ENCODE measurements at regions not wholly inside any gene's neighbourhood (a gene's known extent, or its start where the extent isn't known, plus 50 kb on each side); places are given as distances from the start of the nearest gene placed in this dataset.

DNA sequence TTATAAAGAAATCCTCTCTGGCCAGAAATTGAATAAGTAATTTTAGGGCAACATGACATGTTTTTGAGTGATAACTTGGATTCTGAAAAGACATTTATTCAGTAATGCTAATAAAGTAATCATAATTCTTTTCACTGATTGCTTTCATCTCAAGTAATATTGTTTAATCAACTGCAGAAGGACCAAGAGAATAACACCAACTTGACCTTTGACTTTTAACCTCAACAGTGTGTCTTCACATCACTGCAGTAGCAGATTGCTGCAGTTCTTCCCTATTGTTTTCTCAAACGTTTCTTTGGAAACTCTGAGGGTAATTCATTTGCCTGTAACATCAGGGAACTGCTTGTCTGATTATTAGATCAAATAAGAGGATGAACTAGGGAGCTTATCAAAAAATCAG is 104.9 kb upstream of the UPP2 start:
- TF ChIP-seq TCF4 (CRISPR knock-in tag; IDR thresholded peaks at IDR 0.05; ENCODE audit: borderline replicate concordance) (no peak), BACH2 (CRISPR knock-in tag; IDR thresholded peaks at IDR 0.05; ENCODE audit: borderline replicate concordance) (no peak), ZFP3 (CRISPR knock-in tag; IDR thresholded peaks at IDR 0.05) (no peak), RARB (CRISPR knock-in tag; IDR thresholded peaks at IDR 0.05) (no peak), ISL1 (CRISPR knock-in tag; IDR thresholded peaks at IDR 0.05) (no peak), ZFP30 (CRISPR knock-in tag; IDR thresholded peaks at IDR 0.05) (no peak), SNAI2 (CRISPR knock-in tag; IDR thresholded peaks at IDR 0.05) (no peak), ARNTL (CRISPR knock-in tag; IDR thresholded peaks at IDR 0.05; ENCODE audit: borderline replicate concordance, low read depth) (no peak), ZNF565 (CRISPR knock-in tag; conservative IDR thresholded peaks at IDR 0.05; ENCODE audit: low read depth) (no peak), ZNF8 (CRISPR knock-in tag; IDR thresholded peaks at IDR 0.05) (no peak)
- TF ChIP-seq, protein P1, sequence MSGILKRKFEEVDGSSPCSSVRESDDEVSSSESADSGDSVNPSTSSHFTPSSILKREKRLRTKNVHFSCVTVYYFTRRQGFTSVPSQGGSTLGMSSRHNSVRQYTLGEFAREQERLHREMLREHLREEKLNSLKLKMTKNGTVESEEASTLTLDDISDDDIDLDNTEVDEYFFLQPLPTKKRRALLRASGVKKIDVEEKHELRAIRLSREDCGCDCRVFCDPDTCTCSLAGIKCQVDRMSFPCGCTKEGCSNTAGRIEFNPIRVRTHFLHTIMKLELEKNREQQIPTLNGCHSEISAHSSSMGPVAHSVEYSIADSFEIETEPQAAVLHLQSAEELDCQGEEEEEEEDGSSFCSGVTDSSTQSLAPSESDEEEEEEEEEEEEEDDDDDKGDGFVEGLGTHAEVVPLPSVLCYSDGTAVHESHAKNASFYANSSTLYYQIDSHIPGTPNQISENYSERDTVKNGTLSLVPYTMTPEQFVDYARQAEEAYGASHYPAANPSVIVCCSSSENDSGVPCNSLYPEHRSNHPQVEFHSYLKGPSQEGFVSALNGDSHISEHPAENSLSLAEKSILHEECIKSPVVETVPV (CRISPR knock-in tag; IDR thresholded peaks at IDR 0.05), result no peak
- TF ChIP-seq, protein P2, sequence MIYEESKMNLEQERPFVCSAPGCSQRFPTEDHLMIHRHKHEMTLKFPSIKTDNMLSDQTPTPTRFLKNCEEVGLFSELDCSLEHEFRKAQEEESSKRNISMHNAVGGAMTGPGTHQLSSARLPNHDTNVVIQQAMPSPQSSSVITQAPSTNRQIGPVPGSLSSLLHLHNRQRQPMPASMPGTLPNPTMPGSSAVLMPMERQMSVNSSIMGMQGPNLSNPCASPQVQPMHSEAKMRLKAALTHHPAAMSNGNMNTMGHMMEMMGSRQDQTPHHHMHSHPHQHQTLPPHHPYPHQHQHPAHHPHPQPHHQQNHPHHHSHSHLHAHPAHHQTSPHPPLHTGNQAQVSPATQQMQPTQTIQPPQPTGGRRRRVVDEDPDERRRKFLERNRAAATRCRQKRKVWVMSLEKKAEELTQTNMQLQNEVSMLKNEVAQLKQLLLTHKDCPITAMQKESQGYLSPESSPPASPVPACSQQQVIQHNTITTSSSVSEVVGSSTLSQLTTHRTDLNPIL (CRISPR knock-in tag; IDR thresholded peaks at IDR 0.05; ENCODE audit: low read depth), result no peak
